Esophagus squamous epithelium (tissue), 5 donors: ENCODE measurements at regions not wholly inside any gene's neighbourhood (a gene's known extent, or its start where the extent isn't known, plus 50 kb on each side); places are given as distances from the start of the nearest gene placed in this dataset.

Source experiments
- DNase-seq: peaks from one replicate; lab custom pipeline; 2025; lab: John Stamatoyannopoulos, UW
- H3K27ac ChIP-seq, 4 donors: fragments of 200-600 bp; sonication (generic); one replicate each; pipeline ENCODE4 v1.5.1; 2016 to 2019; ENCODE audit warnings: mild to moderate bottlenecking in 1 of 4
- H3K27me3 ChIP-seq, 4 donors: fragments of 200-600 bp; sonication (generic); 1 replicate in 3 of 4; 2 replicates in 1 of 4; pipeline versions ENCODE4 v1.5.1 to v1.6.0; 2017 to 2021; ENCODE audit warnings: antibody characterized with exemption in 1 of 4
- H3K36me3 ChIP-seq, 3 donors: fragments of 200-600 bp; sonication (generic); one replicate each; pipeline ENCODE4 v1.5.1; 2016 to 2019
- H3K4me1 ChIP-seq, 3 donors: fragments of 200-600 bp; sonication (generic); one replicate each; pipeline ENCODE4 v1.5.1; 2017 to 2019
- H3K4me3 ChIP-seq, 4 donors: fragments of 200-600 bp; sonication (generic); 1 replicate in 3 of 4; 2 replicates in 1 of 4; pipeline ENCODE4 v1.5.1; 2016 to 2019; ENCODE audit warnings: mild to moderate bottlenecking in 2 of 4, moderate library complexity in 1 of 4
- H3K9me3 ChIP-seq, 3 donors: fragments of 200-600 bp; sonication (generic); one replicate each; pipeline ENCODE4 v1.5.1; 2016 to 2019
- POLR2A ChIP-seq, 4 donors: fragments of 450-650 bp; IDR thresholded peaks; one replicate each; pipeline ENCODE4 v1.6.1; 2017; ENCODE audit warnings: antibody characterized with exemption in 4 of 4, mild to moderate bottlenecking in 4 of 4, moderate library complexity in 3 of 4
- WGBS, 2 donors: methylation state at CpG; one replicate each; pipeline ENCODE4 v1.1.5; 2018; 5-methylcytosine and 5-hydroxymethylcytosine counted together
- intact Hi-C: fragments of 100-400 bp; cut with DNase I; formaldehyde crosslinking; loops from one replicate; pipeline ENCODE4 v1.15.0; 2022
- small RNA-seq, 4 donors: library from RNA; depleted of rRNA; stranded (forward); fragments of <200 nt; gene quantifications; one replicate each; pipeline ENCODE3, GENCODE V24; 2016
- TF ChIP-seq, protein P1 (sequence below), 6 experiments: fragments of 450-650 bp in 4 of 6; fragments of 200-600 bp in 2 of 6; sonication (generic) in 2 of 6; IDR thresholded peaks; one replicate each; pipeline ENCODE4 v1.5.1; 2016 to 2019; ENCODE audit warnings: antibody characterized with exemption in 6 of 6, mild to moderate bottlenecking in 4 of 6, moderate library complexity in 4 of 6
- donor health status: DM: yes; HTN: yes; CAD: no.

- no peaks in the 10 kb centered on the region for H3K4me1 ChIP-seq
- 28 to 33% methylated on average over 3 of the region's 3 CpGs for WGBS, 2 donors
- H3K36me3 ChIP-seq, result no peaks in the 10 kb centered on the region
- H3K9me3 ChIP-seq, result no peaks in the 10 kb centered on the region
- intact Hi-C loops, result no loop called here
- no peaks in the 10 kb centered on the region for H3K27me3 ChIP-seq
- DNase-seq, result no peak
- H3K4me3 ChIP-seq, result no peak overlapping the region
- TF ChIP-seq, protein P1, sequence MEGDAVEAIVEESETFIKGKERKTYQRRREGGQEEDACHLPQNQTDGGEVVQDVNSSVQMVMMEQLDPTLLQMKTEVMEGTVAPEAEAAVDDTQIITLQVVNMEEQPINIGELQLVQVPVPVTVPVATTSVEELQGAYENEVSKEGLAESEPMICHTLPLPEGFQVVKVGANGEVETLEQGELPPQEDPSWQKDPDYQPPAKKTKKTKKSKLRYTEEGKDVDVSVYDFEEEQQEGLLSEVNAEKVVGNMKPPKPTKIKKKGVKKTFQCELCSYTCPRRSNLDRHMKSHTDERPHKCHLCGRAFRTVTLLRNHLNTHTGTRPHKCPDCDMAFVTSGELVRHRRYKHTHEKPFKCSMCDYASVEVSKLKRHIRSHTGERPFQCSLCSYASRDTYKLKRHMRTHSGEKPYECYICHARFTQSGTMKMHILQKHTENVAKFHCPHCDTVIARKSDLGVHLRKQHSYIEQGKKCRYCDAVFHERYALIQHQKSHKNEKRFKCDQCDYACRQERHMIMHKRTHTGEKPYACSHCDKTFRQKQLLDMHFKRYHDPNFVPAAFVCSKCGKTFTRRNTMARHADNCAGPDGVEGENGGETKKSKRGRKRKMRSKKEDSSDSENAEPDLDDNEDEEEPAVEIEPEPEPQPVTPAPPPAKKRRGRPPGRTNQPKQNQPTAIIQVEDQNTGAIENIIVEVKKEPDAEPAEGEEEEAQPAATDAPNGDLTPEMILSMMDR (IDR thresholded peaks at IDR 0.05), result no peak
- TF ChIP-seq POLR2A (IDR thresholded peaks at IDR 0.05), result no peak
- no peak overlapping the region for H3K27ac ChIP-seq
Measured at GRCh38 chr5:51278539-51278938, 104.7 kb upstream of the ISL1 start.

DNA sequence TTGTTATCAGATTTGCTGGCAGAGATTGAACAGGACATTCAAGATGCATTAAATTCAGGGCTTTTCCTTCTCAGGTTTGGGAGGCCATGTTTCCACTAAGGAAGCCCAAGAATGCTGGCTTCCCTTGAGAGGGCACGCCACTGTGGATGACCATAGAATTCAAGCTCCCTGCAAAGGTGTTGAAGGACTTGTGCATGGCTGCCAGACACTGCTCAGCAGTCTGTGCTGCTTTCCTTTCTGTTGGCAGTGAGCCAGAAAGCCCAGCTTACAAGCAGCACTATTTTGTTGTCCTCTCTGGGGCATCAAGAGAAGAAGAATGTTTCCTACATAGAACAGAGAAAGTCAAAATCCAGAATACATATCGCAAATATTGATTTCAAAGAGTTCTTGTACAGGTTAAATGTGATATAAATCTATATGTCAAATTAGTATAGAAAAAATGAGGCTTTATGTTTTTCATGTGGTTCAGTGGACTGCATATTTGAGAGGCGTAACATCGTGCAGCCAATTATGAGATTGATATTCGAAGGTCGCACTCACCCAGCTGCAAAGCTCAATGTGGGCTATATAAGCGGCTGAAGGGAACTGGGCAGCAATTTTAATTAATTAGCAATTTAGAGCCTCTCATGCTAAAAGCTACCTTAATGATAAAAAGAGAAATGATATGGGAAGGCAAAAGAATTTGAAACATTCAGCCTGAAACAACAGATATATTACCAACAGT is 103.1 kb upstream of the ISL1 start:
- TF ChIP-seq POLR2A (IDR thresholded peaks at IDR 0.05), result no peak
- TF ChIP-seq, protein P1 (IDR thresholded peaks at IDR 0.05), result no peak
- Histone ChIP-seq H3K36me3 (no peaks in the 10 kb centered on the region), H3K27me3 (no peaks in the 10 kb centered on the region), H3K27ac (no peak overlapping the region), H3K4me1 (no peaks in the 10 kb centered on the region), H3K9me3 (no peaks in the 10 kb centered on the region), H3K4me3 (no peak overlapping the region)
- 80 to 82% methylated on average over 7 of the region's 7 CpGs for WGBS, 2 donors
- no peak for DNase-seq
- intact Hi-C loops, result no loop called here

GRCh38 chr5:51286046-51286445 is 97.2 kb upstream of the ISL1 start:
- Histone ChIP-seq H3K4me3 (no peak overlapping the region), H3K27me3 (no peaks in the 10 kb centered on the region), H3K36me3 (no peaks in the 10 kb centered on the region), H3K9me3 (no peaks in the 10 kb centered on the region), H3K27ac (no peak overlapping the region), H3K4me1 (no peaks in the 10 kb centered on the region)
- intact Hi-C loops, result no loop called here
- no peak for DNase-seq
- TF ChIP-seq POLR2A (IDR thresholded peaks at IDR 0.05), result no peak
- TF ChIP-seq, protein P1 (IDR thresholded peaks at IDR 0.05), result no peak
- whole genome bisulfite sequencing, 2 donors, result 56 to 63% methylated on average over 4 of the region's 4 CpGs

DNA sequence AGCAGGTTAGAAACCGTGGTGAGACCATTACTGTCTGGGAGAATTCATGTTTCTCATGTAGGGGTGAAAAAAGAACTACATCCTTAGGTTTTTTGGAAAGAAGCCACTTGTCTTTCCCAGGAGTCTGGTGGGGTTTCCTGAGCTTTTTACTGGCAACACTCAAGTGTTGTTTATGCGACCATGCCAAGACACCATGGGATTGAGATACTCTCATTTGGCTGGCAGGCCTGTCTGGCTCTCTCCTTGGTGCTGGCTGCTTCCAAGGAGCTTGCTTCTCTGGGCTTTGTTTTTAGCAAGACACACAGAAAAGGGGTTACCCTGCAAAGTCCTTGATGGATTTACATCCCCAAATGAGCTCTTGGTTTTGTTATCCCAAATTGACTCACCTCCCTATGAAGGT is 80.9 kb upstream of the ISL1 start:
- no peaks in the 10 kb centered on the region for H3K27me3 ChIP-seq
- no peaks in the 10 kb centered on the region for H3K4me1 ChIP-seq
- WGBS, 2 donors, result 45 to 70% methylated on average over 2 of the region's 2 CpGs
- H3K27ac ChIP-seq, result no peak overlapping the region
- H3K9me3 ChIP-seq, result peaks cover 0 to 11% (median 0%) of the 10 kb centered on the region in 3 donors
- H3K4me3 ChIP-seq, result no peak overlapping the region
- no peaks in the 10 kb centered on the region for H3K36me3 ChIP-seq
- intact Hi-C loops, result no loop called here
- TF ChIP-seq, protein P1 (IDR thresholded peaks at IDR 0.05), result no peak
- TF ChIP-seq POLR2A (IDR thresholded peaks at IDR 0.05), result no peak
- DNase-seq, result no peak

- intact Hi-C loops, result no loop called here
- 20 to 46% methylated on average over 1 of the region's 1 CpG for WGBS, 2 donors
- Histone ChIP-seq H3K27me3 (no peaks in the 10 kb centered on the region), H3K9me3 (no peaks in the 10 kb centered on the region), H3K36me3 (no peaks in the 10 kb centered on the region), H3K27ac (no peak overlapping the region), H3K4me1 (no peaks in the 10 kb centered on the region), H3K4me3 (no peak overlapping the region)
- no peak for DNase-seq
- TF ChIP-seq POLR2A (IDR thresholded peaks at IDR 0.05), result no peak
- TF ChIP-seq, protein P1 (IDR thresholded peaks at IDR 0.05), result no peak
Measured at GRCh38 chr5:51326844-51327243, 56.4 kb upstream of the ISL1 start.

Small RNA genes in the stretch of these regions (small RNA-seq; reads per million reads assigned to genes)
- gene AC022441.3, result 0 reads per million in 4 donors
- 0 reads per million in 4 donors for gene RNU6-1296P
- gene RNU6-480P, result 0 reads per million in 4 donors
